Lower leg skin (tissue), 4 donors: ENCODE measurements at regions not wholly inside any gene's neighbourhood (a gene's known extent, or its start where the extent isn't known, plus 50 kb on each side); places are given as distances from the start of the nearest gene placed in this dataset.

Experiments used
- DNase-seq, 2 donors: peaks; one replicate each; pipeline ENCODE4 v3.0.0-alpha.2; 2019; ENCODE audit warnings: low spot score in 2 of 2
- H3K4me3 ChIP-seq: fragments of 200-600 bp; sonication (generic); 2 replicates; pipeline ENCODE4 v1.5.1; 2017; ENCODE audit warnings: mild to moderate bottlenecking, low read depth; ENCODE audit not compliant: poor library complexity, severe bottlenecking
- POLR2A ChIP-seq, 2 donors: fragments of 450-650 bp; IDR thresholded peaks; one replicate each; pipeline ENCODE4 v1.6.1; 2016 to 2017; ENCODE audit warnings: antibody characterized with exemption in 2 of 2, mild to moderate bottlenecking in 1 of 2, moderate library complexity in 1 of 2
- WGBS, 2 donors: methylation state at CpG; one replicate each; pipeline ENCODE4 v1.1.5; 2018; 5-methylcytosine and 5-hydroxymethylcytosine counted together
- intact Hi-C: fragments of 100-400 bp; cut with DNase I; formaldehyde crosslinking; loops from one replicate; pipeline ENCODE4 v1.15.0; 2023; ENCODE audit warnings: low total_unique reads
- TF ChIP-seq, protein P1 (sequence below), 3 donors: fragments of 450-650 bp; IDR thresholded peaks; one replicate each; pipeline ENCODE4 v1.5.1; 2016; ENCODE audit warnings: antibody characterized with exemption in 3 of 3, mild to moderate bottlenecking in 3 of 3, moderate library complexity in 2 of 3

DNA sequence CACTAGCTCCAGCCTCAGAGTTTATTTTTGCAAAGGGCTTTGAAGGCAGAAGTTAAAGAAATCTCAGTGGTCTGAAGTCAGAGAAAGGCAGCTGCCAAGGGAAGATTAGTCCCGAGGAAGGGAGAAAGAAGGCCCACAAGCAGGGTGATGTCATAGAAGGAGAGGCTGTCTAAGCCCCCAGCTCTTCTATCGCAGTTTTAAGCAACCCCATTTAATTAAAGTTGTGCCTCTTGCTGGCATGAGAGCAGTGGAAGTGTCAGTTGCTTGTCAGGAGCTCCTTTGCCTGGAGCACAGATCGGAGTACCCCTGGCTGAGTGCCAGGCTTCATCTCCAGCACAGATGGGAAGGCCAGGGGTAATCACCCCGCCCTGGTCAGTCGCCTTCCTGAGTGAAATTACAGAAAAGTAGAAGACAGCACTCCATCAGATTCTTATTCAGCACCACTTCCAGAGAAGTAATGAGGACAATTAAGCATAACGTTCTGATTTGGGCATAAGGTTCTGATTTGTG, 530.7 kb downstream of the EPHB1 start:
- intact Hi-C loops = no loop called here
- H3K4me3 ChIP-seq = no peak overlapping the region
- TF ChIP-seq, protein P1, sequence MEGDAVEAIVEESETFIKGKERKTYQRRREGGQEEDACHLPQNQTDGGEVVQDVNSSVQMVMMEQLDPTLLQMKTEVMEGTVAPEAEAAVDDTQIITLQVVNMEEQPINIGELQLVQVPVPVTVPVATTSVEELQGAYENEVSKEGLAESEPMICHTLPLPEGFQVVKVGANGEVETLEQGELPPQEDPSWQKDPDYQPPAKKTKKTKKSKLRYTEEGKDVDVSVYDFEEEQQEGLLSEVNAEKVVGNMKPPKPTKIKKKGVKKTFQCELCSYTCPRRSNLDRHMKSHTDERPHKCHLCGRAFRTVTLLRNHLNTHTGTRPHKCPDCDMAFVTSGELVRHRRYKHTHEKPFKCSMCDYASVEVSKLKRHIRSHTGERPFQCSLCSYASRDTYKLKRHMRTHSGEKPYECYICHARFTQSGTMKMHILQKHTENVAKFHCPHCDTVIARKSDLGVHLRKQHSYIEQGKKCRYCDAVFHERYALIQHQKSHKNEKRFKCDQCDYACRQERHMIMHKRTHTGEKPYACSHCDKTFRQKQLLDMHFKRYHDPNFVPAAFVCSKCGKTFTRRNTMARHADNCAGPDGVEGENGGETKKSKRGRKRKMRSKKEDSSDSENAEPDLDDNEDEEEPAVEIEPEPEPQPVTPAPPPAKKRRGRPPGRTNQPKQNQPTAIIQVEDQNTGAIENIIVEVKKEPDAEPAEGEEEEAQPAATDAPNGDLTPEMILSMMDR (IDR thresholded peaks at IDR 0.05) = no peak
- TF ChIP-seq POLR2A (IDR thresholded peaks at IDR 0.05) = no peak
- WGBS, 2 donors = 31 to 33% methylated on average over 6 of the region's 6 CpGs
- no peak for DNase-seq

DNA sequence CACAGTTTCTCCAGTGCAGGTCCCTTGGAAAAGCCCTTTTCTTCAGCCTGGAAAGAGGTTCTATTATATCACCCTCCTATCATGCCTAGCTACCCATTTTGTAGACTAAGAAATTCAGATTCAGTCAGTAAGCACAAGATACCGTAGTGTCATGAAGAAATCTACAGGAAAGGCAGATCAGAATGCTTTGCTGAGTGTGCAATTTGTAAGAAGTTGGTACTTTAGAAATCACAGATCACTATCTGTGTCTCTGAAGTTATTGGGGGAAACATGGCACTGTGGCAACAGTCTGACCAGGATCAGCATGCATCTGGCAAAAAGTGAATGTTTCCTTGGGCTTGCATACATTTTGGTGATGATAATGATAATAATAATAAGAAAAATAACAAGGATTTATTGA, 531.8 kb downstream of the EPHB1 start:
- no peak for DNase-seq
- 89 to 90% methylated on average over 1 of the region's 1 CpG for WGBS, 2 donors
- intact Hi-C loops = no loop called here
- H3K4me3 ChIP-seq = no peak overlapping the region
- TF ChIP-seq, protein P1 (IDR thresholded peaks at IDR 0.05) = no peak
- no peak for TF ChIP-seq POLR2A (IDR thresholded peaks at IDR 0.05)

DNA sequence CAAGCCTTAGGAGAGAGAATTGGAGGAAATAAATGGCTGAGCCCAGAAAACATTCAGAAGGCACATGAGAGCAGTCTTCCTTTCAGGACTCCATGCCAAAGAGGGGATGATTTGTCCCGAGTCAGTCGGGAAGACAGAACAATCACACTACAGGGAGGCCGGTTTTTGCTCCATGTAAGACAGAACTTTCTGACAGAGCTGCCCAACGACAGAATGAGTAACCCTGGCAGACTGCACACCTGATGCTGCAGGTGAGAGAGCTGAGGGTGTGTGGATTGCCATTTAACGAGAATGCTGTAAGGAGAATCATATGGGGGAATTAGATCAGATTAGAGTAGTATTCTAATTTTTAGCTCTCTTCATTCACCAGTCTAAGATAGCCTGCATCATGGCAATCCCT, 533.0 kb downstream of the EPHB1 start:
- H3K4me3 ChIP-seq = no peak overlapping the region
- intact Hi-C loops = no loop called here
- 75 to 79% methylated on average over 5 of the region's 5 CpGs for WGBS, 2 donors

DNA sequence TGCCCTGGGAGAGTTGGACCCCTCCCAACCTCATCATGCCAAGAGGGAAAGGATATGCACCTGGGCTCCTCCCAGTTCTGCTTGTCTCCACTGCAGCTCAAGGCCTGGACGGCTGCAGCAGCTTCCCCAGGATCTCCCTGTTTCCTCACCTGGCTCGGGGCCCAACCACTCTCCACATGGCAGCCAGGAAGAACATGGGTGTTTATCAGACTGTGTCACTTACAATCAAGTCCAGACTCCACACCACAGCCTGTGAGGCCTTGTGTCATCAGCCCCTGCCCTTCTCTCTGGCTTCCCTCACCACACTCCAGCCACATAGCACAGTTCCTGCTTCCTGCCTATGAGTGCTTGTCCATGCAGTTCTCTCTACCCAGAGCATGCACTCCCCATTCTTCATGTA, 534.4 kb downstream of the EPHB1 start:
- intact Hi-C loops = no loop called here
- no peak for TF ChIP-seq POLR2A (IDR thresholded peaks at IDR 0.05)
- TF ChIP-seq, protein P1 (IDR thresholded peaks at IDR 0.05) = no peak
- 23 to 29% methylated on average over 2 of the region's 2 CpGs for WGBS, 2 donors
- no peak for DNase-seq
- H3K4me3 ChIP-seq = no peak overlapping the region

More for the DNA sequence above, 533.0 kb downstream of the EPHB1 start:
- TF ChIP-seq, protein P1 (IDR thresholded peaks at IDR 0.05) = no peak
- no peak for TF ChIP-seq POLR2A (IDR thresholded peaks at IDR 0.05)
- no peak for DNase-seq

DNA sequence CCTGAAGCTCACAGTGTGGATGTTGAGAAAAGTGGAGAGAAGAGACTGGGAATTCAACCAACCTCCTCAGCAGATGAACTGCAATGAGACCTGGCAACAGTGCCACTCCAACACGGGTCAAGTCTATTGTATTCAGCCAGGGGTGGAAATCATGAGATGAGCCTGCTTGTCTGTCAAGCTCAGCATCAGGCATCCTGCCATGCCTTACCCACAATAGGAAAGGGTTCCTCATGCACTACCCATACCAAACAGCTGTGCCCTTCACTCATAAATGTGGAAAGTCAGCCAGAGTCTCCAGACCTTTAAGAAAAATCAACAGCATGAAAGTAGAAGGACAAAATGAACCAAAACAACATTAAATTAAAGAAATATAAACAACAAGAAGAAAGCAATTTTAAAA, 542.1 kb downstream of the EPHB1 start:
- no peak for TF ChIP-seq POLR2A (IDR thresholded peaks at IDR 0.05)
- TF ChIP-seq, protein P1 (IDR thresholded peaks at IDR 0.05) = no peak
- DNase-seq = no peak
- H3K4me3 ChIP-seq = no peak overlapping the region
- 82% methylated on average over 1 of the region's 1 CpG; no CpG with 5 or more reads in 1 of the 2 donors for WGBS, 2 donors
- intact Hi-C loops = no loop called here

DNA sequence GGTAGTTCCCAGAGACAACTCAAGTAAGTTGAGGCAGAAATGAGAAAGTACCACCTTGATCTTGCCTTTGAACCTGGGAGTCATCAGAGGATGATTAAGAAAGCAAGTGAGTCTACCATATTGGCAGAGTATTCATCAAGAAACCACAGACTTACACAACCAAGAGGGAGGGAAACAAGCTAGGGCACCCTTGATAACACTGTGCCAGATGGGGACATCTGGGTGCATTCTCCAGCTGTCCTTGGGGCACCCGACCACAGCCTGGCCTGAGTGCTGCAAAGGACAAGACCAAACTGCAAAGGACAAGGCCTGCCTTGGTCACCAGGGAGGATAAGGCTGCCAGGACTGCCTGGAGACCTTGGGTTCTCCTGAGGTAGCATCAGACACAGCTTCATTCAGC, 553.6 kb downstream of the EPHB1 start:
- no peak for DNase-seq
- intact Hi-C loops = no loop called here
- 60 to 73% methylated on average over 1 of the region's 1 CpG for WGBS, 2 donors
- TF ChIP-seq, protein P1 (IDR thresholded peaks at IDR 0.05) = no peak
- TF ChIP-seq POLR2A (IDR thresholded peaks at IDR 0.05) = no peak
- no peak overlapping the region for H3K4me3 ChIP-seq
